Progenitor cell of endocrine pancreas (in vitro differentiated cells): ENCODE measurements at regions not wholly inside any gene's neighbourhood (a gene's known extent, or its start where the extent isn't known, plus 50 kb on each side); places are given as distances from the start of the nearest gene placed in this dataset.

Source experiments
- DNase-seq: peaks from one replicate; pipeline ENCODE4 v3.0.0; 2021; ENCODE audit warnings: low spot score; ENCODE audit not compliant: unreplicated experiment
- H3K27ac Mint-ChIP-seq: 2 replicates; pipeline ENCODE4 v1.8.0; 2021; ENCODE audit warnings: mild to moderate bottlenecking, moderate library complexity, mixed read lengths
- H3K27me3 Mint-ChIP-seq: 2 replicates; pipeline ENCODE4 v1.8.0; 2021; ENCODE audit warnings: mixed read lengths
- H3K36me3 Mint-ChIP-seq: 2 replicates; pipeline ENCODE4 v1.8.0; 2022; ENCODE audit warnings: mixed read lengths; ENCODE audit not compliant: insufficient read depth
- H3K4me1 Mint-ChIP-seq: 2 replicates; pipeline ENCODE4 v1.8.0; 2021; ENCODE audit warnings: low read depth, mixed read lengths
- H3K4me3 Mint-ChIP-seq: 2 replicates; pipeline ENCODE4 v1.8.0; 2021; ENCODE audit warnings: low read depth, mild to moderate bottlenecking, moderate library complexity, mixed read lengths
- H3K9me3 Mint-ChIP-seq: 2 replicates; pipeline ENCODE4 v1.8.0; 2021; ENCODE audit warnings: low read depth, mixed read lengths
- TF ChIP-seq, protein P1 (sequence below): fragments of 200-600 bp; sonication (generic); IDR thresholded peaks from one replicate; pipeline ENCODE4 v1.5.0; 2021; ENCODE audit warnings: antibody characterized with exemption, mild to moderate bottlenecking; ENCODE audit not compliant: unreplicated experiment

DNA sequence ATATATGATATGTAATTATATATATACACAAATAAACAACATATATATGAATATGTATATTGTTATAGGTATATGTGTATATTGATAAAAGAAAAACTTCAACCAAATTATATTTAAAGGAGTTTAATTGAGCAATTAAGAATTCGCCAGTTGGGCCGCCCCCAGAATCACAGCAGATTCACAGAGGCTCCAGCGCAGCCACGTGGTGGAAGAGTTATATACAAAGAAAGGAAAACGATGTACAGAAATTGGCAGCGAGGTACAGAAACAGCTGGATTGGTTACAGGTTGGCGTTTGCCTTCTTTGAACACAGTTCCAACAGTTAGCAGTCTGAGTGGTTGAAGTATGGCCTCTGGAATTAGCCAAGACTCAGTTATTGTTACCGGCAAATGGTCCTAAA is 137.3 kb upstream of the SLC24A5 start:
- Mint-ChIP-seq H3K4me3 (no peak overlapping the region), H3K4me1 (peaks cover 5% of the 10 kb centered on the region), H3K27ac (no peak overlapping the region), H3K9me3 (peaks cover 4% of the 10 kb centered on the region), H3K27me3 (no peaks in the 10 kb centered on the region), H3K36me3 (no peaks in the 10 kb centered on the region)
- DNase-seq: no peak
- TF ChIP-seq, protein P1, sequence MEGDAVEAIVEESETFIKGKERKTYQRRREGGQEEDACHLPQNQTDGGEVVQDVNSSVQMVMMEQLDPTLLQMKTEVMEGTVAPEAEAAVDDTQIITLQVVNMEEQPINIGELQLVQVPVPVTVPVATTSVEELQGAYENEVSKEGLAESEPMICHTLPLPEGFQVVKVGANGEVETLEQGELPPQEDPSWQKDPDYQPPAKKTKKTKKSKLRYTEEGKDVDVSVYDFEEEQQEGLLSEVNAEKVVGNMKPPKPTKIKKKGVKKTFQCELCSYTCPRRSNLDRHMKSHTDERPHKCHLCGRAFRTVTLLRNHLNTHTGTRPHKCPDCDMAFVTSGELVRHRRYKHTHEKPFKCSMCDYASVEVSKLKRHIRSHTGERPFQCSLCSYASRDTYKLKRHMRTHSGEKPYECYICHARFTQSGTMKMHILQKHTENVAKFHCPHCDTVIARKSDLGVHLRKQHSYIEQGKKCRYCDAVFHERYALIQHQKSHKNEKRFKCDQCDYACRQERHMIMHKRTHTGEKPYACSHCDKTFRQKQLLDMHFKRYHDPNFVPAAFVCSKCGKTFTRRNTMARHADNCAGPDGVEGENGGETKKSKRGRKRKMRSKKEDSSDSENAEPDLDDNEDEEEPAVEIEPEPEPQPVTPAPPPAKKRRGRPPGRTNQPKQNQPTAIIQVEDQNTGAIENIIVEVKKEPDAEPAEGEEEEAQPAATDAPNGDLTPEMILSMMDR: no peak

DNA sequence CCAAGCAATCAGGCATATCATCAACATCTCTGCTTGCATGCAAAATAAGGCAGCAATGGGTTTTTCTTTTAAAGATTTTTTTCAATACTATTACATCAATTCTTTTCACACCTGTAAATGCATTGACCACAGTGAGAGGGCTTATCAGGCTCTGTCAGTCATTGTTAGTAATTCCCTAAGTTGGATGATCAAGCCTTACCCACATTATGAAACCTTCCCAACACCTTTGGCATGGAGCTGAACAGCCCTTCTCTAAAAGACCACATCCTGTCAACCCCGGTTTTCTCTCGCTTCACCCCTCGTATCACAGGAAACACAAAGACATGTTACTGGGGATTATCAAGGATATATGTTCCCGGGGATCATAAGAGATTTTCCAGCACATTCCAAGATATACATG is 135.2 kb upstream of the SLC24A5 start:
- no peak for DNase-seq
- TF ChIP-seq, protein P1: no peak
- Mint-ChIP-seq H3K4me3 (no peak overlapping the region), H3K9me3 (no peaks in the 10 kb centered on the region), H3K27ac (no peak overlapping the region), H3K4me1 (peaks cover 5% of the 10 kb centered on the region), H3K27me3 (no peaks in the 10 kb centered on the region), H3K36me3 (no peaks in the 10 kb centered on the region)

DNA sequence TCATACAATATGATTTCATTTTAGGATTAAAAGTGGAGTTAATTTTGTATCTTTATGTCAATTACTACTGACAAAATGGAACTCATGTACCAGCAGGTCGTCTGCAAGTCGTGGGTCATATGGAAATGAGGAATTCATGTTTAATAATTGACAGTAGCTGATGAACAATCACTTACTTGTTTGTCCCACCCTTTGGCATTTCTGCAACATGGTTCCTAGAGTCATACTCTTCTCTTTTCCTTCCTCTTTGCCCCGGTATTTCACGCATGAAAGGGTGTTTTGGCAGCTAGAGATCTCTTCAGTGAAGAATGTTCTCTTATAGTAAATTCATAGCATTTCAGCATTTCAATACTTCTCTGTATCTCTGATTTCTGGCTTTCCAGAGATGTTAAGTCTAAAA is 133.3 kb upstream of the SLC24A5 start:
- H3K4me1 Mint-ChIP-seq: peaks cover 5% of the 10 kb centered on the region
- no peak overlapping the region for H3K4me3 Mint-ChIP-seq
- DNase-seq: no peak
- no peak overlapping the region for H3K27ac Mint-ChIP-seq
- no peaks in the 10 kb centered on the region for H3K36me3 Mint-ChIP-seq
- TF ChIP-seq, protein P1: no peak
- H3K27me3 Mint-ChIP-seq: no peaks in the 10 kb centered on the region
- no peaks in the 10 kb centered on the region for H3K9me3 Mint-ChIP-seq

DNA sequence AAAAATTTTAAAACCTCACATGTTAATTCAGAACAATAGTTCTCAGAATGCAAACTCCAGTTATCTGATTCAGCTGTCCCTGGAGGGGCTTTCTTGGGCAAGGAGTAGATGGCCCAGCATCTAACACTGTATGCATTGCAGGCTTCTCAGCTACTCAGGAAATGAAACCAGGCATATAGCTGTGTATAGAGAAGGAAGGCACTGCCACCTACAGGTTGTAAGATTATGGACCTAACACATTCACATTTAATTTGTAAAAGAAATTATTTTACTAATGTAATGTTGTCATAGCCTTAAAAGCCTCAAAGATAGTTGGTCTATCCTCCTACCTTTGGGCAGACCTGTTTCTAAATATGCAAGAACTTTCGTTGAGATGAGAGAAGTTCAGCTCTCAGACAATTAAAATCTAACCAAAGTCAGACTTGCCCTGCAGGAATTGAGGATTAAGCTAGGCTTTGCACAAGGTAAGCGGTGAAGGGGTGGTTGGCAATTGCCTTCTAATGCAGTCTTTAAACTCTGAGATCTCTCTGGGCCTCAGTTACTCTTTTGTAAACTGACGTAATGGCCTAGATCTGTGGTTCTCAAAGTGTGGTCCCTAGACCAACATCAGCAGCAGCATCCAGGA is 132.8 kb upstream of the SLC24A5 start:
- no peaks in the 10 kb centered on the region for H3K36me3 Mint-ChIP-seq
- TF ChIP-seq, protein P1: peak; percentile 80
- no peak overlapping the region for H3K27ac Mint-ChIP-seq
- no peak overlapping the region for H3K4me3 Mint-ChIP-seq
- peaks cover 5% of the 10 kb centered on the region for H3K4me1 Mint-ChIP-seq
- no peaks in the 10 kb centered on the region for H3K9me3 Mint-ChIP-seq
- H3K27me3 Mint-ChIP-seq: no peaks in the 10 kb centered on the region
- DNase-seq: no peak

DNA sequence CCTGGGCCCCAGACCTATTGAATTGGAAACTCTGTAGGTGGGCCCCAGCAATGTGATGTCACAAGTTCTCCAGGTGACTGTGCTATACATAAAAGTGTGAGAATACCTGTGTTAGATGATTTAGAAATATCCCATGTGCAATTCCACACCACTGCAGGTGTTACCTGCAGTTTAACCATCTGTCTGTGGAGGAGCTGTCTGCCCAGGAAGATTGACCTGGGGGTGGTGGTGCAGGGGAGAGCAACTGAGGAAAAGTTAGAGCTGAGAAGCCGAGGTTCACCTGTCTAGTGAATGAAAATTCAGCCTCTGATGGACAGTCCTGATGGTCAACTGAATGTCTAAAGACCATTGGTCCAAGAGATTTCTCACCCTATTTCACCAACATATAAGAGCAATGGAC is 132.2 kb upstream of the SLC24A5 start:
- Mint-ChIP-seq H3K4me1 (peaks cover 5% of the 10 kb centered on the region), H3K27me3 (no peaks in the 10 kb centered on the region), H3K4me3 (no peak overlapping the region), H3K9me3 (no peaks in the 10 kb centered on the region), H3K27ac (no peak overlapping the region), H3K36me3 (no peaks in the 10 kb centered on the region)
- TF ChIP-seq, protein P1: no peak
- no peak for DNase-seq
